ENCODE measurements at regions not wholly inside any gene's neighbourhood (a gene's known extent, or its start where the extent isn't known, plus 50 kb on each side); places are given as distances from the start of the nearest gene placed in this dataset.

GRCh38 chrX:113868177-113868576, 715.7 kb upstream of the HTR2C start:
- Histone ChIP-seq H3K4me3 (ENCODE audit: low read depth, low read length, poor library complexity, severe bottlenecking) (no peak overlapping the region), H3K4me2 (ENCODE audit: low read length) (no peak overlapping the region), H3K27ac (ENCODE audit: low read depth, low read length, poor library complexity, severe bottlenecking) (no peak overlapping the region), H4K20me1 (ENCODE audit: insufficient read depth, low read length) (no peaks in the 10 kb centered on the region), H2AFZ (ENCODE audit: low read length) (no peak overlapping the region), H3K79me2 (ENCODE audit: insufficient read depth, low read depth, low read length) (no peaks in the 10 kb centered on the region), H3K9me3 (ENCODE audit: low read length) (no peaks in the 10 kb centered on the region), H3K4me1 (ENCODE audit: insufficient read depth, low read length, poor library complexity, severe bottlenecking) (no peaks in the 10 kb centered on the region), H3K9me2 (ENCODE audit: insufficient read depth, low read length) (no peaks in the 10 kb centered on the region), H3K36me3 (ENCODE audit: insufficient read depth, low read length) (no peaks in the 10 kb centered on the region)
- TF ChIP-seq CTCF (conservative IDR thresholded peaks at IDR 0.05; ENCODE audit: low read length) (no peak), EZH2phosphoT487 (IDR thresholded peaks at IDR 0.05; ENCODE audit: borderline replicate concordance, low read depth, low read length) (no peak)
- no peak for DNase-seq (ENCODE audit: low spot score)
- intact Hi-C loops (cut with micrococcal nuclease; ENCODE audit: unreplicated experiment) = no loop called here
- ChIA-PET CTCF (ENCODE audit: unreplicated experiment) (no interaction called here), POLR2A (no interaction called here)
- BruUV-seq (replicated peaks) = no TSS peak

GRCh38 chrX:113849408-113849807, 734.5 kb upstream of the HTR2C start:
- no TSS peak for BruUV-seq (replicated peaks)
- POLR2A ChIA-PET = interaction anchor here (0.7 to 1.2 kb wide), 2 partner anchors 61 to 329 kb away, joined by 3 read pairs; no protein-coding TSS in a partner anchor
- TF ChIP-seq CTCF (conservative IDR thresholded peaks at IDR 0.05; ENCODE audit: low read length) = no peak
- no peak for TF ChIP-seq EZH2phosphoT487 (IDR thresholded peaks at IDR 0.05; ENCODE audit: borderline replicate concordance, low read depth, low read length)
- intact Hi-C loops (cut with micrococcal nuclease; ENCODE audit: unreplicated experiment) = no loop called here
- H3K4me1 ChIP-seq (ENCODE audit: insufficient read depth, low read length, poor library complexity, severe bottlenecking) = no peaks in the 10 kb centered on the region
- CTCF ChIA-PET (ENCODE audit: unreplicated experiment) = no interaction called here
- H2AFZ ChIP-seq (ENCODE audit: low read length) = no peak overlapping the region
- no peaks in the 10 kb centered on the region for H3K79me2 ChIP-seq (ENCODE audit: insufficient read depth, low read depth, low read length)
- H4K20me1 ChIP-seq (ENCODE audit: insufficient read depth, low read length) = no peaks in the 10 kb centered on the region
- no peaks in the 10 kb centered on the region for H3K36me3 ChIP-seq (ENCODE audit: insufficient read depth, low read length)
- H3K9me2 ChIP-seq (ENCODE audit: insufficient read depth, low read length) = no peaks in the 10 kb centered on the region
- H3K4me3 ChIP-seq (ENCODE audit: low read depth, low read length, poor library complexity, severe bottlenecking) = no peak overlapping the region
- H3K9me3 ChIP-seq (ENCODE audit: low read length) = no peaks in the 10 kb centered on the region
- H3K4me2 ChIP-seq (ENCODE audit: low read length) = no peak overlapping the region
- no peak for DNase-seq (ENCODE audit: low spot score)
- H3K27ac ChIP-seq (ENCODE audit: low read depth, low read length, poor library complexity, severe bottlenecking) = no peak overlapping the region

GRCh38 chrX:113833096-113834055, 750.5 kb upstream of the HTR2C start:
- BruUV-seq (replicated peaks) = no TSS peak
- H3K9me2 ChIP-seq (ENCODE audit: insufficient read depth, low read length) = no peaks in the 10 kb centered on the region
- H4K20me1 ChIP-seq (ENCODE audit: insufficient read depth, low read length) = no peaks in the 10 kb centered on the region
- no peak overlapping the region for H3K27ac ChIP-seq (ENCODE audit: low read depth, low read length, poor library complexity, severe bottlenecking)
- ChIA-PET POLR2A (no interaction called here), CTCF (ENCODE audit: unreplicated experiment) (no interaction called here)
- H2AFZ ChIP-seq (ENCODE audit: low read length) = no peak overlapping the region
- no peaks in the 10 kb centered on the region for H3K9me3 ChIP-seq (ENCODE audit: low read length)
- DNase-seq (ENCODE audit: low spot score) = no peak
- no peaks in the 10 kb centered on the region for H3K79me2 ChIP-seq (ENCODE audit: insufficient read depth, low read depth, low read length)
- no peak overlapping the region for H3K4me3 ChIP-seq (ENCODE audit: low read depth, low read length, poor library complexity, severe bottlenecking)
- H3K36me3 ChIP-seq (ENCODE audit: insufficient read depth, low read length) = no peaks in the 10 kb centered on the region
- no peak overlapping the region for H3K4me2 ChIP-seq (ENCODE audit: low read length)
- TF ChIP-seq EZH2phosphoT487 (IDR thresholded peaks at IDR 0.05; ENCODE audit: borderline replicate concordance, low read depth, low read length) (no peak), CTCF (conservative IDR thresholded peaks at IDR 0.05; ENCODE audit: low read length) (no peak)
- intact Hi-C loops (cut with micrococcal nuclease; ENCODE audit: unreplicated experiment) = no loop called here
- H3K4me1 ChIP-seq (ENCODE audit: insufficient read depth, low read length, poor library complexity, severe bottlenecking) = no peaks in the 10 kb centered on the region

Measured in OCI-LY7 (cell line).